Right cardiac atrium (tissue), 5 donors: ENCODE measurements at regions not wholly inside any gene's neighbourhood (a gene's known extent, or its start where the extent isn't known, plus 50 kb on each side); places are given as distances from the start of the nearest gene placed in this dataset.
"Not testable (repeated sequence)": the region's sequence is repeated elsewhere in the genome, so short reads cannot be mapped to it uniquely, and the experiment has no call there.

ENCODE experiments used
- ATAC-seq, 2 donors: fragments of 200-7000 bp; cut with Tn5 transposase; one replicate each; pipeline versions ENCODE4 v1.8.0 to v1.9.1; 2020; ENCODE audit warnings: moderate library complexity in 2 of 2, mild to moderate bottlenecking in 1 of 2
- DNase-seq, 3 donors: peaks; one replicate each; pipeline ENCODE4 v3.0.0-alpha.2; 2020
- H3K27ac ChIP-seq: one replicate; pipeline ENCODE4 v1.5.1; 2013; ENCODE audit warnings: mild to moderate bottlenecking, low read length, control low read depth, moderate library complexity
- H3K27me3 ChIP-seq: one replicate; pipeline ENCODE4 v1.6.1; 2013; ENCODE audit not compliant: control insufficient read depth, insufficient read depth
- H3K4me1 ChIP-seq: one replicate; pipeline ENCODE4 v1.6.1; 2013; ENCODE audit warnings: low read length; ENCODE audit not compliant: control insufficient read depth, insufficient read depth
- H3K4me3 ChIP-seq: one replicate; pipeline ENCODE4 v1.5.1; 2013; ENCODE audit warnings: low read length, control low read depth
- H3K9me3 ChIP-seq: one replicate; pipeline ENCODE4 v1.6.1; 2013; ENCODE audit warnings: low read length; ENCODE audit not compliant: control insufficient read depth
- WGBS: extraction: QIAGEN DNeasy Blood & Tissue Kit; methylation state at CpG from one replicate; pipeline ENCODE4 v1.1.7; 2013; 5-methylcytosine and 5-hydroxymethylcytosine counted together
- intact Hi-C, 4 donors: fragments of 100-400 bp; cut with DNase I; formaldehyde crosslinking; loops; one replicate each; pipeline versions ENCODE4 v1.11.0 to v1.14.0; 2022 to 2023
- donor health status: healthy with polysubstance abuse.
- donor health status: DM: no; HTN: yes; CAD: no.
- donor health status: DM: no; HTN: no; CAD: no.
- donor health status: DM: no; HTN: yes; CAD: no; lungs with severe emphysema.
- donor health status: DM: yes; HTN: yes; CAD: no.

DNA sequence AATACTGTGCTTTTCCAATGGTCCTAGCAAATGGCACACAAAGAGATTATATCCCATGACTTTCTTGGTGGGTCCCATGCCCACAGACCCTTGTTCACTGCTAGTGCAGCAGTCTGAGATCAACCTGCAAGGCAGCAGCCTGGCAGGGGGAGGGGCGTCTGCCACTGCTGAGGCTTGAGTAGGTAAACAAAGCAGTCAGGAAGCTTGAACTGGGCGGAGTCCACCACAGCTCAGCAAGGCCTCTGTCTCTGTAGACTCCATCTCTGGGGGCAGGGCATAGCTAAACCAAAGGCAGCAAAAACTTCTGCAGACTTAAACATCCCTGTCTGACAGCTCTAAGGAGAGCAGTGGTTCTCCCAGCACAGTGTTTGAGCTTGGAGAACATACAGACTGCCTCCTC is 82.9 kb downstream of the ZNF737 start:
- Histone ChIP-seq H3K27ac (no peak overlapping the region), H3K4me3 (no peak overlapping the region), H3K27me3 (no peaks in the 10 kb centered on the region), H3K9me3 (no peaks in the 10 kb centered on the region), H3K4me1 (no peaks in the 10 kb centered on the region)
- intact Hi-C loops: no loop called here
- WGBS: 49% methylated on average over 2 of the region's 2 CpGs
- DNase-seq (no peak), ATAC-seq (no peak)

DNA sequence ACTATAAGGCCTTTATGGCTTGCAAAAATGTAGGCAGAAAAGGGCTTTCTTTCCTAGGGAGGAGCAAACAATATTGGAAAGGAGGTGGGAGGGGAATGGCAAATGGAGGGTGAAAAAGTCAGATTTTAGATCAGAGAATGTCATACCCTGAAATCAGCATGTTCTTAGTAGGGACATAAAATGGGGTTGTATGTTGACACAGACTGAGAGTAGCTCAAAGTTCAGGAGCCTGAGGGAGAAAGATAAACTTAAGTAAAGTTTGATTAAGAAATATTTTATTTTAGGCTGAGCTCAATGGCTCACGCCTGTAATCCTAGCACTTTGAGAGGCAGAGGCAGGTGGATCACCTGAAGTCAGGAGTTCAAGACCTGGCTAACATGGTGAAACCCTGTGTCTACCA is 83.8 kb downstream of the ZNF737 start:
- ATAC-seq (no peak), DNase-seq (no peak)
- Histone ChIP-seq H3K9me3 (no peaks in the 10 kb centered on the region), H3K4me1 (no peaks in the 10 kb centered on the region), H3K27ac (no peak overlapping the region), H3K4me3 (no peak overlapping the region), H3K27me3 (no peaks in the 10 kb centered on the region)
- intact Hi-C loops: no loop called here
- WGBS: 87% methylated on average over 1 of the region's 1 CpG

DNA sequence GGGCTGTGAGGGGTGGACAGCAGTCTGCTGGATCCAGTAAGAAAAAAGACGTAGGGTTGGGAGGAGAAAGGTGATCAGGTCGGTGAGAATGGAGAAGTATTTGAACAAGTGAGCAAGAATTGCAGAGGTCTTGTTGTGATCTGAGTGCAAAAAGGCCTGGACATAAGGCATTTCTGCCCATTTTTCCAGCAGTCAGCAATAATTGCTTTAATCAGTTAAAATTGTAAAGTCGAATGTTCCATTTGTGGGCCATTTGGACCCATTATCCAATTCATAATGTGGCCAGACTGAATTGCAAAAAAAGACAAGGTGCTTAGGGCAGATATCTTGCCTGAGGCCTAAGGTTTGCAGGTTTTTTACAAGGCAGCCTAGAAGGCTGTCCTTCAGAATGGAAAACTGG is 86.1 kb downstream of the ZNF737 start:
- intact Hi-C loops: no loop called here
- Histone ChIP-seq H3K9me3 (no peaks in the 10 kb centered on the region), H3K27me3 (no peaks in the 10 kb centered on the region), H3K27ac (no peak overlapping the region), H3K4me1 (no peaks in the 10 kb centered on the region), H3K4me3 (no peak overlapping the region)
- DNase-seq (no peak), ATAC-seq (no peak)
- 73% methylated on average over 3 of the region's 3 CpGs for WGBS

DNA sequence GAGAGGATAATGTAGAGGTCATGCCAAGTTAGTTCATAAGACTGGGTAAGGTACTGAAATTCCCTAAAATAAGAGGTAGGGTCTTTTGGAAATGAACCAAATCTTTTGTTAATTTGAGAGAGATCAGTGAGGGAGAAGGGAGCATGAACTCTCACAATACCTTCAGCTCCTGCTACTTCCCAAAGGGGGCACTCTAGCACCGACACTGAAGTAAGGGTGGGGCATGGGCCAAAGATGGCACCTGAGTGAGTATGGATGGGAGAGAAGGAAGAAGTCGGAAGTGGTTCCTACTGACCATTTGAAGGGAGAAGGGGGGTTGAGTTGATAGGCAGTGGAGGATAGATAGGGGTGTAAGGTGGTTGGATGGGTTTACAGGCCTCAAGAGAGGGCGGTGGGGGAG is 86.6 kb downstream of the ZNF737 start:
- WGBS: 82% methylated on average over 3 of the region's 3 CpGs
- H3K4me3 ChIP-seq: no peak overlapping the region
- no peak for DNase-seq
- ATAC-seq: no peak
- intact Hi-C loops: no loop called here
- no peaks in the 10 kb centered on the region for H3K9me3 ChIP-seq
- no peaks in the 10 kb centered on the region for H3K27me3 ChIP-seq
- H3K27ac ChIP-seq: no peak overlapping the region
- H3K4me1 ChIP-seq: no peaks in the 10 kb centered on the region

DNA sequence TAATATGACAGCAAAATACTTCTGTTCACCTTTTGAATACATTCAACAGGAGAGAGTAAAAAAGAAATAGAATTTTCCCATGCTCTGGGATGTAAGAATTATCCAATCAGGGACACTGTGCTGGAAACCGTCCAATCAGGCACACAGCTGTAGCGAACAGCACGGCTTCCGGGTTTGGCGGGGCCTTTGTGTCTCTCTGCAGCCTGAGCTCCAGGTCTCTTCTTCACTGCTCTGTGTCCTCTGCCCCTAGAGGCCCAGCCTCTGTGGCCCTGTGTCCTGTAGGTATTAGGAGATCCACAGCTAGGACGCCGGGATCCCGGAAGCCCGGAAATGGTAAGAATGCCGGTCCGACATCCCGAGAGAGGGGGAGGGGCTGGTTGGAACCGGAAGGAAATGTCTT is 92.7 kb downstream of the ZNF737 start:
- 93% methylated on average over 13 of the region's 13 CpGs for WGBS
- no peak for ATAC-seq
- H3K27ac ChIP-seq: no peak overlapping the region
- intact Hi-C loops: no loop called here
- no peak overlapping the region for H3K4me3 ChIP-seq
- no peak for DNase-seq
- no peaks in the 10 kb centered on the region for H3K27me3 ChIP-seq
- no peaks in the 10 kb centered on the region for H3K9me3 ChIP-seq
- no peaks in the 10 kb centered on the region for H3K4me1 ChIP-seq

DNA sequence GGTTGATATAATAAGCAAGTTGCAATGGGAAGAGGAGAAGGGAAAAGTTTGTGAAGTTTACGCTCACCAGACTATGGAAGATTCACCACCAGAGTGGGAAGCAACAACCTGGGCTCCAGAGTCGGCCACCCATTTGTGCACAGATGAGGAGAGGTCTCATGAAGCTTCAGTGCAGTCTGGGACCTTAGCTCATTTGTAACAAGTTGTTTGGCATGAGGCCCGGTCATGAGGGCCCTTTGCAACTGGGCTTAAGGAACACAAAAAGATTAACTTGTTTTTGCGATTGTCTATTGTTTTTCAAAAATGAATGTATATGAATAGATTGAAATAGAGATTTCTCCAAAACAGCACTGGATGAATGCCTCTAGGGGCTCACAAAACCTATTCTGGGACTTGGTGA is 94.2 kb downstream of the ZNF737 start:
- no peaks in the 10 kb centered on the region for H3K27me3 ChIP-seq
- H3K4me3 ChIP-seq: no peak overlapping the region
- 73% methylated on average over 4 of the region's 4 CpGs for WGBS
- DNase-seq (peak in 1 of 3 donors; percentile 57), ATAC-seq (no peak)
- H3K9me3 ChIP-seq: no peaks in the 10 kb centered on the region
- H3K4me1 ChIP-seq: no peaks in the 10 kb centered on the region
- intact Hi-C loops: no loop called here
- H3K27ac ChIP-seq: no peak overlapping the region

DNA sequence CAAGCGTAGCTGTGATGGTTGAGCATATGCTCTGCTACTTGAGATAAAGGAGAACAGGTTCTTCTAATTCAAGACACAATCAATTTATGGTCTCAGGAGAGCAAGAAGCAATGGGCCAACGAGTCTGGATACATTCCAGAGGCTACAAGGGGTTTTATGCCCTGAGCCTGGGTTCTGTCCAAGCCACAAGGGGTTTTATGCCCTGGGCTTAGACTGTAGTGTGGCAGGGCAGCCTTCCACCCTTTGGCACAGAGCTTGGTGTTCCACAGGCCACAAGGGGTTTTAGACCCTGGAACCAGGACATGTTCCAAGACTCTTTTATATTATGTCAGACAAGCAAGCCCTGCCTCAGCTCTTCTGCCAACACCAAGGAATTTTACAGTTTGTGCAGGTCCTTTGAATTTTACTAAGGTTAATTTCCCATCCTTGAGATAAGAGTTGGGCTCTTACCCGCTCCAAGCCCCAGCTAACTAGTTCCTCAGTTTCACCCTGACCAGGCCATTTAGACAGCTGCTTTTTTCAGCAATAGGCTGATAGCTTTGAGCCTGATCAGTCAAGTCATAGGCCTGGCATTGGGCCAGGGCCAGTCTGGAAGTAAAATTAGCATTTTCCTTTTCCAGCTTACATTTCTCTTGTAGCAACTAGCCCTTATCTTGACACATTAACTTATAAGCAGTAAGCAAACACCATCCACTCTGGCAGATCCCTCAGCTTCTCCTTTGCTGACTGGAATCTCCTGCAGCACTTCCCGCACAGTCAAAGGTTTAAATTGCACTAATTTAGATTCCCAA is 95.0 kb downstream of the ZNF737 start:
- ATAC-seq (no peak), DNase-seq (peak in 2 of 3 donors; percentile 11 to 74)
- Histone ChIP-seq H3K4me1 (no peaks in the 10 kb centered on the region), H3K4me3 (no peak overlapping the region), H3K27me3 (no peaks in the 10 kb centered on the region), H3K9me3 (no peaks in the 10 kb centered on the region), H3K27ac (no peak overlapping the region)
- WGBS: 56% methylated on average over 4 of the region's 4 CpGs
- intact Hi-C loops: no loop called here

DNA sequence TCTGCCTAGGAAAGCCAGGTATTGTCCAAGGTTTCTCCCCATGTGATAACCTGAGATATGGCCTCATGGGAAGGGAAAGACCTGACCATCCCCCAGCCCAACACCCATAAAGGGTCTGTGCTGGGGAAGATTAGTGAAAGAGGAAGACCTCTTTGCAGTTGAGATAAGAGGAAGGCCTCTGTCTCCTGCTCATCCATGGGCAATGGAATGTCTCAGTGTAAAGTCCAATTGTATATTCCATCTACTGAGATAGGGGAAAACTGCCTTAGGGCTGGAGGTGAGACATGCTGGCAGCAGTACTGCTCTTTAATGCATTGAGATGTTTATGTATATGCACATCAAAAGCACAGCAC is 99.0 kb downstream of the ZNF737 start:
- H3K9me3 ChIP-seq, ATAC-seq, H3K27me3 ChIP-seq, H3K4me1 ChIP-seq, H3K4me3 ChIP-seq, DNase-seq, H3K27ac ChIP-seq, intact Hi-C loops: not testable (repeated sequence)

DNA sequence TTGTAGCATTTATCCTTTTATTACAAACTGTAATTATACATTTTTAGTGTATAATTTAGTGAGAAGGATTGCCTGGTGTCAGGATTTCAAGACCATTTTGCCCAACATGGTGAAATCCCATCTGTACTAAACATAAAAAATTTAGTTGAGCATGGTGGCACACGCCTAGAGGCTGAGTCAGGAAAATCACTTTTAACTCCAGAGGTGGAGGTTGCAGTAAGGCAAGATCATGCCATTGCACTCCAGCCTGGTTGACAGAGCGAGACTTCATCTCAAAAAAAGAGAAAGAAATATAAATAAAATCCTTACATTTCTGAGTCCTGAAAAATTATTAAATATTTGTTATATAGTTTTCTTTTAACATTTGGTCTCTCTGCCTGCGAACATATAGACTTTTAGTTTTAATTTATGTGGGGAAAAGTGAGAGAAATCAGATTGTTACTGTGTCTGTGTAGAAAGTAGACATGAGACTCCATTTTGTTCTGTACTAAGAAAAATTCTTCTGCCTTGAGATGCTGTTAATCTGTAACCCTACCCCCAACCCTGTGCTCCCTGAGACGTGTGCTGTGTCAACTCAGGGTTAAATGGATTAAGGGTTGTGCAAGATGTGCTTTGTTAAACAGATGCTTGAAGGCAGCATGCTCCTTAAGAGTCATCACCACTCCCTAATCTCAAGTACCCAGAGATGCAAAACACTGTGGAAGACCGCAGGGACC is 99.5 kb downstream of the ZNF737 start:
- intact Hi-C loops, ATAC-seq, H3K9me3 ChIP-seq, H3K4me1 ChIP-seq, DNase-seq, H3K27ac ChIP-seq, H3K4me3 ChIP-seq, H3K27me3 ChIP-seq: not testable (repeated sequence)
- WGBS: 54% methylated on average over 5 of the region's 5 CpGs

DNA sequence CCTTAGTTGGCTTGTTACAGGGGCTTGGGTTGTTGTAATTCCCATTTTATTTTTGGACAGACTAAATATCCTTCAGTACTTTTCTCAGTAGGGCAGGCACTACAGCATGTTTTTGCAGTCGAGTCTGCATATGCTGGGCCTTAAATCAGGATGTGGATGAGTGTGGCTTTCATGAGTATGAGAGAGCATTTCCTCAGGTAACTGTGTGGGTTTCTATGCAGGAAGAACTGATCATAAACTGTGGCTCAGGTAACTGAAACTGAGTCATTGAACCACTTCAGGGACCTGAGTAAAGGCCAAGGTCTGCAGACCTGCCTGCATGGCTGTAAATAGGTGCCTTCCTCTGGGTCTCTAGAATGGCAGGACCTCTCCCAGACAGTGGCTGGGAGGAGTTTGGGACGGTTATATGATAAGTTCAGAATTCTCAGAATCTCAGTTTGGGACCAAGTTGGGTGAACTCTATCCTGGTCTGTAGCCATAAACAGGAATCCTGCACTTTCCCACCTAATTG is 112.1 kb downstream of the ZNF737 start:
- intact Hi-C loops: no loop called here
- DNase-seq (no peak), ATAC-seq (no peak)
- Histone ChIP-seq H3K4me3 (no peak overlapping the region), H3K4me1 (no peaks in the 10 kb centered on the region), H3K27ac (no peak overlapping the region), H3K27me3 (no peaks in the 10 kb centered on the region), H3K9me3 (no peaks in the 10 kb centered on the region)
- WGBS: 65% methylated on average over 2 of the region's 2 CpGs

DNA sequence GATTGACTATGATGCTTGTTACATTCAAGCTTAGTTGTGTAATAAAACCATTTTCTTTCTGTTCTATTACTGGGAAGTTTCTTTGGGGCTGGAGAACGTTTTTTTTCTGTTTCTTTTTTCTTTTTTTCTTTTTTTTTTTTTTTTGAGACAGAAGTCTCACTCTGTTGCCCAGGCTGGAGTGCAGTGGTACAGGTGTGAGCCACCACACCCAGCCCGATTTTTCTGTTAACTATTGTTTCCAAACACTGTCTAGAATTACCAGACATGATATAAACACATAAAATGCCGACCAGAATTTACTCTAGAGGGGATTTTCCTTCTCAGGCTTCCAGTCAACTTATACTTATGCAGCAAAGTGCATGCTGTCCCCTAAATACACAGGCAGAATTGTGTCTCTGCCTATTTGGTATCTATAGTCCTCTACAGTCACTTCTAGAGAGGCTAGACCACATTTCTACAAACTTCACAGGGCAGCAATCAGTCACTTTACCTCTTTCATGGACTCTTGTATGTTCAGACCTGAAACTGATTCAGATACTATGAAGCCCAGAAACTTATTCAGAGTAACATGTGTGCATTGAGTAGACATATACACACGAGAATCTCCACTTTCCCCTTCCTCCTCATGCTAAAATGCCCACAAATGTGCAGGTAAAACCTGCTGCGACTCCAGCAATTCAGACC is 121.2 kb downstream of the ZNF737 start:
- WGBS: 44% methylated on average over 5 of the region's 5 CpGs
- Histone ChIP-seq H3K27ac (no peak overlapping the region), H3K4me1 (no peaks in the 10 kb centered on the region), H3K27me3 (no peaks in the 10 kb centered on the region), H3K4me3 (no peak overlapping the region), H3K9me3 (no peaks in the 10 kb centered on the region)
- ATAC-seq (no peak), DNase-seq (no peak)
- intact Hi-C loops: no loop called here
